ENCODE measurements at regions not wholly inside any gene's neighbourhood (a gene's known extent, or its start where the extent isn't known, plus 50 kb on each side); places are given as distances from the start of the nearest gene placed in this dataset.
"Not testable (repeated sequence)": the region's sequence is repeated elsewhere in the genome, so short reads cannot be mapped to it uniquely, and the experiment has no call there.

- Histone ChIP-seq H3K36me3 (no peaks in the 10 kb centered on the region), H3K27ac (no peak overlapping the region), H3K9me3 (no peaks in the 10 kb centered on the region), H3K27me3 (no peaks in the 10 kb centered on the region), H3K4me1 (no peaks in the 10 kb centered on the region), H3K4me3 (no peak overlapping the region)
- ATAC-seq = no peak
- no peak for DNase-seq
- no peak for TF ChIP-seq CTCF (IDR thresholded peaks at IDR 0.05)
- intact Hi-C loops (cut with DNase I) = no loop called here
Observed at GRCh38 chr4:135497563-135498152, 1296.1 kb upstream of the PABPC4L start.

DNA sequence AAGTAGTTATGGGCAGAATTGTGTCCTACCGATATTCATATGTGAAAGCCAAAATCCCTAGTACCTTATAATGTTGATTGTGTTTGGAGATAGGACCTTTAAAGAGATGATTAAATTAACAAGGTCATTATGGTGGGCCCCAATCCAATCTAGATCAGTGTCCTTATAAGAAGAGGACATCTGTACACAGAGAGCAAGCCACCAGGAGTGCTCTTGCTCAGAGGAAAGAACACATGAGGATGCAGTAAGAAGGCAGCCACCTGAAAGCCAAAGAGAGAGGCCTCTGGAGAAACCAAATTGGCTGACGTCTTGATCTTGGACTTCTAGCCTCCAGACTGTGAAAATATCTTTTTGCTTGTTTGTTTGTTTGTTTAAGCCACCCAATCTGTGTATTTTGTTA, 1290.8 kb upstream of the PABPC4L start:
- Histone ChIP-seq H3K9me3 (no peaks in the 10 kb centered on the region), H3K27me3 (no peaks in the 10 kb centered on the region), H3K4me1 (no peaks in the 10 kb centered on the region), H3K4me3 (no peak overlapping the region), H3K36me3 (no peaks in the 10 kb centered on the region), H3K27ac (no peak overlapping the region)
- TF ChIP-seq CTCF (IDR thresholded peaks at IDR 0.05) = no peak
- DNase-seq (no peak), ATAC-seq (no peak)
- intact Hi-C loops (cut with DNase I) = no loop called here

- Histone ChIP-seq H3K4me1 (no peaks in the 10 kb centered on the region), H3K27ac (no peak overlapping the region), H3K27me3 (no peaks in the 10 kb centered on the region), H3K36me3 (no peaks in the 10 kb centered on the region), H3K9me3 (no peaks in the 10 kb centered on the region), H3K4me3 (no peak overlapping the region)
- intact Hi-C loops (cut with DNase I) = no loop called here
- ATAC-seq = no peak
- DNase-seq = no peak
- no peak for TF ChIP-seq CTCF (IDR thresholded peaks at IDR 0.05)
Observed at GRCh38 chr4:135485371-135485770, 1283.8 kb upstream of the PABPC4L start.

DNA sequence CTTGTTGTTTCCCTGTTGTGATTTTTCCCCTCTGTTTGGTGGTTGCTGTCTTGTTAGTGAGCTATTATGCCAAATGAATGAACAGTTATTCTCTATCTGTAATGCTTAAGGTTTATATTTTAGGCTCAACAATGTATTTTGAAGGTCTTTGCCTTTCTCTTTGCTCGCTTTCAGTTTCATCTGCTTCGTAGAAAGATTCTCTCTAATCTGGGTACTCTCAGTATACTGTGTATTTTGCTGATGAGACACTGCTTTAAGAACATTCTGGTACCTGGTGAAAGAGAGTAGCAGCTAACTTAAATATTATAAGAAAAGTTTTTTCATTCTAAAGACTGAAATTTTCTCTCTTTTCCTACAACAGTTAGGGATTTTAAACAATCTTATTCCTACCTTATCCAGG, 1274.7 kb upstream of the PABPC4L start:
- H3K36me3 ChIP-seq = no peaks in the 10 kb centered on the region
- intact Hi-C loops (cut with DNase I) = no loop called here

GRCh38 chr4:135464311-135464710, 1262.7 kb upstream of the PABPC4L start:
- Histone ChIP-seq H3K27me3 (no peaks in the 10 kb centered on the region), H3K36me3 (no peaks in the 10 kb centered on the region), H3K4me3 (no peak overlapping the region), H3K9me3 (no peaks in the 10 kb centered on the region), H3K27ac (no peak overlapping the region), H3K4me1 (no peaks in the 10 kb centered on the region)
- no peak for TF ChIP-seq CTCF (IDR thresholded peaks at IDR 0.05)
- DNase-seq (no peak), ATAC-seq (no peak)
- intact Hi-C loops (cut with DNase I) = no loop called here

More for the DNA sequence above, 1274.7 kb upstream of the PABPC4L start:
- no peak for DNase-seq
- no peaks in the 10 kb centered on the region for H3K4me1 ChIP-seq
- H3K4me3 ChIP-seq = no peak overlapping the region
- no peak overlapping the region for H3K27ac ChIP-seq
- H3K9me3 ChIP-seq = no peaks in the 10 kb centered on the region
- no peak for TF ChIP-seq CTCF (IDR thresholded peaks at IDR 0.05)
- no peaks in the 10 kb centered on the region for H3K27me3 ChIP-seq
- no peak for ATAC-seq

DNA sequence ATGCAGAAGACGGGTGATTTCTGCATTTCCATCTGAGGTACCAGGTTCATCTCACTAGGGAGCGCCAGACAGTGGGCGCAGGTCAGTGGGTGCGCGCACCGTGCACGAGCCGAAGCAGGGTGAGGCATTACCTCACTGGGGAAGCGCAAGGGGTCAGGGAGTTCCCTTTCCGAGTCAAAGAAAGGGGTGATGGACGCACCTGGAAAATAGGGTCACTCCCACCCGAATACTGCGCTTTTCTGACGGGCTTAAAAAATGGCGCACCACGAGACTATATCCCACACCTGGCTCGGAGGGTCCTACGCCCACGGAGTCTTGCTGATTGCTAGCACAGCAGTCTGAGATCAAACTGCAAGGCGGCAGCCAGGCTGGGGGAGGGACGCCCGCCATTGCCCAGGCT, 1246.0 kb upstream of the PABPC4L start:
- H3K4me1 ChIP-seq; ATAC-seq; intact Hi-C loops (cut with DNase I); H3K4me3 ChIP-seq; DNase-seq; H3K27me3 ChIP-seq; H3K9me3 ChIP-seq; H3K27ac ChIP-seq; H3K36me3 ChIP-seq: not testable (repeated sequence)
